Stimulated activated CD8-positive, alpha-beta memory T cell treated with anti-CD3 and anti-CD28 coated beads, Interleukin-2, amount 100 ng/mL, for 48 hours (primary cell): ENCODE measurements at regions not wholly inside any gene's neighbourhood (a gene's known extent, or its start where the extent isn't known, plus 50 kb on each side); places are given as distances from the start of the nearest gene placed in this dataset.

Experiments used
- DNase-seq, 2 donors: peaks; one replicate each; pipeline ENCODE4 v3.0.0-alpha.2; 2020; ENCODE audit warnings: low read depth in 2 of 2

- DNase-seq, result no peak
Measured at GRCh38 chr19:31119951-31120690, 229.1 kb downstream of the TSHZ3 start.

GRCh38 chr19:31118986-31119385 is 230.2 kb downstream of the TSHZ3 start:
- DNase-seq, result no peak

GRCh38 chr19:31118287-31118955 is 230.8 kb downstream of the TSHZ3 start:
- no peak for DNase-seq

- no peak for DNase-seq
Measured at GRCh38 chr19:31114585-31114984, 234.7 kb downstream of the TSHZ3 start.

- DNase-seq, result no peak
Measured at GRCh38 chr19:31113293-31113692, 235.9 kb downstream of the TSHZ3 start.

- no peak for DNase-seq
Measured at GRCh38 chr19:31112158-31112557, 237.1 kb downstream of the TSHZ3 start.

- no peak for DNase-seq
Measured at GRCh38 chr19:31111741-31112140, 237.5 kb downstream of the TSHZ3 start.

- no peak for DNase-seq
Measured at GRCh38 chr19:31110336-31110735, 238.9 kb downstream of the TSHZ3 start.

GRCh38 chr19:31109636-31110035 is 239.6 kb downstream of the TSHZ3 start:
- DNase-seq, result no peak

GRCh38 chr19:31107096-31107495 is 242.1 kb downstream of the TSHZ3 start:
- DNase-seq, result no peak

GRCh38 chr19:31105761-31106160 is 243.5 kb downstream of the TSHZ3 start:
- DNase-seq, result no peak

GRCh38 chr19:31104451-31104850 is 244.8 kb downstream of the TSHZ3 start:
- no peak for DNase-seq

- DNase-seq, result no peak
Measured at GRCh38 chr19:31103228-31103627, 246.0 kb downstream of the TSHZ3 start.

GRCh38 chr19:31102674-31103073 is 246.6 kb downstream of the TSHZ3 start:
- DNase-seq, result no peak

GRCh38 chr19:31100981-31101380 is 248.3 kb downstream of the TSHZ3 start:
- DNase-seq, result no peak

GRCh38 chr19:31100206-31100590 is 249.0 kb downstream of the TSHZ3 start:
- DNase-seq, result no peak

GRCh38 chr19:31099515-31100205 is 249.6 kb downstream of the TSHZ3 start:
- no peak for DNase-seq

- DNase-seq, result no peak
Measured at GRCh38 chr19:31098836-31099235, 250.4 kb downstream of the TSHZ3 start.

- no peak for DNase-seq
Measured at GRCh38 chr19:31096935-31097545, 252.2 kb downstream of the TSHZ3 start.

GRCh38 chr19:31096062-31096830 is 253.0 kb downstream of the TSHZ3 start:
- DNase-seq, result no peak

GRCh38 chr19:31095100-31095804 is 254.0 kb downstream of the TSHZ3 start:
- no peak for DNase-seq
